SW 1271 (cell line): ENCODE measurements at regions not wholly inside any gene's neighbourhood (a gene's known extent, or its start where the extent isn't known, plus 50 kb on each side); places are given as distances from the start of the nearest gene placed in this dataset.
"Not testable (repeated sequence)": the region's sequence is repeated elsewhere in the genome, so short reads cannot be mapped to it uniquely, and the experiment has no call there.

Source experiments
- DNase-seq, 2 experiments: peaks; one replicate each; lab custom pipeline; 2025; lab: John Stamatoyannopoulos, UW

GRCh38 chr4:38469410-38469809 is 194.6 kb upstream of the KLF3 start:
- no peak for DNase-seq

- no peak for DNase-seq
These were observed 193.2 kb upstream of the KLF3 start for GRCh38 chr4:38470735-38471262.

- no peak for DNase-seq
These were observed 181.3 kb upstream of the KLF3 start for GRCh38 chr4:38482696-38483095.

GRCh38 chr4:38483628-38484027 is 180.4 kb upstream of the KLF3 start:
- not testable (repeated sequence) for DNase-seq

- no peak for DNase-seq
These were observed 174.8 kb upstream of the KLF3 start for GRCh38 chr4:38489011-38489861.

- DNase-seq = no peak
These were observed 173.9 kb upstream of the KLF3 start for GRCh38 chr4:38489924-38490639.

- no peak for DNase-seq
These were observed 173.1 kb upstream of the KLF3 start for GRCh38 chr4:38490753-38491446.

GRCh38 chr4:38491854-38492478 is 172.0 kb upstream of the KLF3 start:
- no peak for DNase-seq

GRCh38 chr4:38493066-38493465 is 170.9 kb upstream of the KLF3 start:
- DNase-seq = no peak

GRCh38 chr4:38495446-38495845 is 168.6 kb upstream of the KLF3 start:
- no peak for DNase-seq

GRCh38 chr4:38497121-38497520 is 166.9 kb upstream of the KLF3 start:
- no peak for DNase-seq

- DNase-seq = no peak
These were observed 164.9 kb upstream of the KLF3 start for GRCh38 chr4:38499101-38499500.

GRCh38 chr4:38500433-38500832 is 163.6 kb upstream of the KLF3 start:
- DNase-seq = no peak

GRCh38 chr4:38501698-38502097 is 162.3 kb upstream of the KLF3 start:
- no peak for DNase-seq

- DNase-seq = no peak
These were observed 160.2 kb upstream of the KLF3 start for GRCh38 chr4:38503689-38504395.

GRCh38 chr4:38504396-38504715 is 159.6 kb upstream of the KLF3 start:
- no peak for DNase-seq

- DNase-seq = no peak
These were observed 154.4 kb upstream of the KLF3 start for GRCh38 chr4:38509551-38509950.

GRCh38 chr4:38510201-38510600 is 153.8 kb upstream of the KLF3 start:
- no peak for DNase-seq

- DNase-seq = no peak
These were observed 152.3 kb upstream of the KLF3 start for GRCh38 chr4:38511702-38512101.

- DNase-seq = no peak
These were observed 151.2 kb upstream of the KLF3 start for GRCh38 chr4:38512840-38513239.

GRCh38 chr4:38514465-38515146 is 149.4 kb upstream of the KLF3 start:
- DNase-seq = no peak
